Activated B cell treated with CpG ODN at 0.5 μM for 24 hours (primary cell): ENCODE measurements at regions not wholly inside any gene's neighbourhood (a gene's known extent, or its start where the extent isn't known, plus 50 kb on each side); places are given as distances from the start of the nearest gene placed in this dataset.

ENCODE experiments used
- ATAC-seq: fragments of 200-7000 bp; cut with Tn5 transposase; one replicate; pipeline ENCODE4 v1.10.0; 2021; ENCODE audit warnings: low read depth, mild to moderate bottlenecking, moderate library complexity
- CTCF ChIA-PET: fragments of 350-600 bp; sonication (Branson Sonifier 250); formaldehyde crosslinking; loops from one replicate; lab custom pipeline; 2021; ENCODE audit warnings: antibody characterized with exemption; lab: Charles Lee
- POLR2A ChIA-PET: fragments of 350-600 bp; sonication (Branson Sonifier 250); formaldehyde crosslinking; loops from one replicate; lab custom pipeline; 2021; ENCODE audit warnings: antibody characterized with exemption; lab: Charles Lee
- DNase-seq: peaks from one replicate; pipeline ENCODE4 v3.0.0; 2022
- H3K27ac Mint-ChIP-seq: one replicate; pipeline ENCODE4 v1.8.0; 2020; ENCODE audit warnings: mixed read lengths
- H3K27me3 Mint-ChIP-seq: one replicate; pipeline ENCODE4 v1.8.0; 2021; ENCODE audit warnings: mixed read lengths
- H3K36me3 Mint-ChIP-seq: one replicate; pipeline ENCODE4 v1.8.0; 2021; ENCODE audit warnings: low read depth, mixed read lengths
- H3K4me1 Mint-ChIP-seq: one replicate; pipeline ENCODE4 v1.8.0; 2021; ENCODE audit warnings: mixed read lengths
- H3K4me3 Mint-ChIP-seq: one replicate; pipeline ENCODE4 v1.8.0; 2020; ENCODE audit warnings: mild to moderate bottlenecking, mixed read lengths
- H3K9me3 Mint-ChIP-seq: one replicate; pipeline ENCODE4 v1.8.0; 2020; ENCODE audit warnings: mixed read lengths
- intact Hi-C: fragments of 100-400 bp; cut with micrococcal nuclease; formaldehyde crosslinking; loops from one replicate; pipeline ENCODE4 v1.15.1; 2024
- TF ChIP-seq, protein P1 (sequence below): fragments of 200-600 bp; IDR thresholded peaks from one replicate; pipeline ENCODE4 v1.8.0; 2022; ENCODE audit warnings: antibody characterized with exemption, mild to moderate bottlenecking

DNA sequence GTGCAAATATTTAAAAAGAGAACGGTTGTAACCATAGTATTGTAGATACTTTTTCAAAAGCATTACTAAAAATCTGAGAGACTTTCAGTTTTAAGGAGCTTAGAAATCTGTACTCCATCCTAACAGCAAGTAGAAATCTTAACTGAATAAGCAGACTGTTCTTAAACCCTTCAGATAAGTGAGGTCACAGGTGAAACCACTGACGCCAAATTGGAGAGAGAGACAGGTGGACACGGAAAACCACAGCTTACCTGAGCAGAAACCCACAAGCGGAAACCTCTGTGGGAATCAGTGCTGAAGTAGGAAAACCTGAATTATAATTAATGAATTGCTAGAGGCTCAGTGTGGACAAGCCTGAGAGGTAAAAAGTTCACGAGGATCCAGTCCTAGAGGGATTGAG lies 959.4 kb upstream of the CELF4 start:
- TF ChIP-seq, protein P1, sequence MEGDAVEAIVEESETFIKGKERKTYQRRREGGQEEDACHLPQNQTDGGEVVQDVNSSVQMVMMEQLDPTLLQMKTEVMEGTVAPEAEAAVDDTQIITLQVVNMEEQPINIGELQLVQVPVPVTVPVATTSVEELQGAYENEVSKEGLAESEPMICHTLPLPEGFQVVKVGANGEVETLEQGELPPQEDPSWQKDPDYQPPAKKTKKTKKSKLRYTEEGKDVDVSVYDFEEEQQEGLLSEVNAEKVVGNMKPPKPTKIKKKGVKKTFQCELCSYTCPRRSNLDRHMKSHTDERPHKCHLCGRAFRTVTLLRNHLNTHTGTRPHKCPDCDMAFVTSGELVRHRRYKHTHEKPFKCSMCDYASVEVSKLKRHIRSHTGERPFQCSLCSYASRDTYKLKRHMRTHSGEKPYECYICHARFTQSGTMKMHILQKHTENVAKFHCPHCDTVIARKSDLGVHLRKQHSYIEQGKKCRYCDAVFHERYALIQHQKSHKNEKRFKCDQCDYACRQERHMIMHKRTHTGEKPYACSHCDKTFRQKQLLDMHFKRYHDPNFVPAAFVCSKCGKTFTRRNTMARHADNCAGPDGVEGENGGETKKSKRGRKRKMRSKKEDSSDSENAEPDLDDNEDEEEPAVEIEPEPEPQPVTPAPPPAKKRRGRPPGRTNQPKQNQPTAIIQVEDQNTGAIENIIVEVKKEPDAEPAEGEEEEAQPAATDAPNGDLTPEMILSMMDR = no peak
- no peaks in the 10 kb centered on the region for H3K4me1 Mint-ChIP-seq
- ChIA-PET POLR2A (no interaction called here), CTCF (no interaction called here)
- H3K27me3 Mint-ChIP-seq = no peaks in the 10 kb centered on the region
- no peaks in the 10 kb centered on the region for H3K9me3 Mint-ChIP-seq
- no peaks in the 10 kb centered on the region for H3K36me3 Mint-ChIP-seq
- intact Hi-C loops = no loop called here
- H3K27ac Mint-ChIP-seq = no peak overlapping the region
- no peak overlapping the region for H3K4me3 Mint-ChIP-seq
- no peak for DNase-seq
- no peak for ATAC-seq

DNA sequence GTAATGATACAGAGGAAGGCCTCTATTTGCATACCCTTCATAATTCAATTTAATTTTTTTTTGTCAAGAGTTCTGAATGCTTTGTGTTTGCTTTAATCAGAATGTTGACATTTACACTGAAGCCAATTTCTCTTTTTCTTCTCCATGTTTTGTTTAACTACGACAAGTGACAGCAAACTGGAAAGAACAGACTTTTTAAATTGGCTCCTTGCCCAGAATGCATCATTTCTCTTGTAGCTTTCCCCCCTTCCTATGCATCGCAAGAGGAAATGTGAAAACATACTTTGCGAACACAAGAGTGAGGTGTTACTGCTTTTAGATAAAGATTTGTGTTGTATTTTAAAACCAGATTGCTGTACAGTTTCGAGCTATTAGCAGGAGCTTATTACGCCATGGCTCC lies 955.2 kb upstream of the CELF4 start:
- H3K4me1 Mint-ChIP-seq = no peaks in the 10 kb centered on the region
- no peaks in the 10 kb centered on the region for H3K27me3 Mint-ChIP-seq
- intact Hi-C loops = no loop called here
- ATAC-seq = no peak
- POLR2A ChIA-PET = no interaction called here
- H3K36me3 Mint-ChIP-seq = no peaks in the 10 kb centered on the region
- CTCF ChIA-PET = no interaction called here
- H3K27ac Mint-ChIP-seq = no peak overlapping the region
- TF ChIP-seq, protein P1 = no peak
- H3K4me3 Mint-ChIP-seq = no peak overlapping the region
- peaks cover 2% of the 10 kb centered on the region for H3K9me3 Mint-ChIP-seq
- no peak for DNase-seq

DNA sequence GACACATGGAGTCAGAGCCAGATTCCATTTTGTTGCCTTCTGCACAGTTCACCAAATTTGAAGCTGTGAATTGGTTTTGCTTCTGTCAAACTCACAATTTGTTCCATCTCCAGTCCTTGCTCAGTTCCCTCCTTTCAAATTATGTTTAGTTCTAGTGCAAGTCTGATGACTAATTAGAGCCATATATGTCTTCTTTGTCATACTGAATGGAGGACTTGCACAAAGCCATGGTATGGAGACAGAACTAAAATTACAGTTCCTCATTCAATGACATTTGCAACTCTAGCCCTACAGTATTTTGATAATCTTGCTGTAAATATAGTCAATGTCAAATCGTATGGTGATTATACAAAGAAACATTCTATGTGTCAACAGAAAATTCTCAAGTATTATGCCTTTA lies 936.9 kb upstream of the CELF4 start:
- intact Hi-C loops = no loop called here
- POLR2A ChIA-PET = no interaction called here
- ATAC-seq (no peak), DNase-seq (no peak)
- CTCF ChIA-PET = no interaction called here
- H3K9me3 Mint-ChIP-seq = peaks cover 10% of the 10 kb centered on the region
- H3K4me3 Mint-ChIP-seq = no peak overlapping the region
- no peaks in the 10 kb centered on the region for H3K27me3 Mint-ChIP-seq
- no peaks in the 10 kb centered on the region for H3K4me1 Mint-ChIP-seq
- H3K27ac Mint-ChIP-seq = no peak overlapping the region
- H3K36me3 Mint-ChIP-seq = no peaks in the 10 kb centered on the region
- TF ChIP-seq, protein P1 = no peak

DNA sequence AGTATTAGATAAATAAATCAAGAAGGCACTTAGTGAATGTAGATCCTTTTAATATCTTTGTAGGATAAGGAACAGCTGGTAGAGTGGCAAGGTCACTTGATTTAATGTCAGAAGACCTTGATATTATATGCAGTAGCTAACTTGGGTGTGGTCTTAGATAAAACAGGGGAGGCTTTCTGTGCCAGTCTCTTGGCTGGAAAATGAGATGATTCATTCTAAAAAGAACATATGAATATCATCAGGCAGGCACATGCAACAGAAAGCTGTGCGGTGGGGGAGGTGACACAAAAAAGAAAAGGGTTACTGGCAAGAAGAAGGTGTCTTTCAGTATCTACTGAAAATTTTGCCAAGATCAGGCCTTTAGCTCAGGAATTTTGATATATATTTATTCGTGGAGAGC lies 931.7 kb upstream of the CELF4 start:
- TF ChIP-seq, protein P1 = no peak
- H3K4me1 Mint-ChIP-seq = no peaks in the 10 kb centered on the region
- ChIA-PET CTCF (no interaction called here), POLR2A (no interaction called here)
- intact Hi-C loops = no loop called here
- no peaks in the 10 kb centered on the region for H3K36me3 Mint-ChIP-seq
- DNase-seq = no peak
- no peak overlapping the region for H3K4me3 Mint-ChIP-seq
- no peak overlapping the region for H3K27ac Mint-ChIP-seq
- no peaks in the 10 kb centered on the region for H3K27me3 Mint-ChIP-seq
- peaks cover 5% of the 10 kb centered on the region for H3K9me3 Mint-ChIP-seq
- no peak for ATAC-seq

DNA sequence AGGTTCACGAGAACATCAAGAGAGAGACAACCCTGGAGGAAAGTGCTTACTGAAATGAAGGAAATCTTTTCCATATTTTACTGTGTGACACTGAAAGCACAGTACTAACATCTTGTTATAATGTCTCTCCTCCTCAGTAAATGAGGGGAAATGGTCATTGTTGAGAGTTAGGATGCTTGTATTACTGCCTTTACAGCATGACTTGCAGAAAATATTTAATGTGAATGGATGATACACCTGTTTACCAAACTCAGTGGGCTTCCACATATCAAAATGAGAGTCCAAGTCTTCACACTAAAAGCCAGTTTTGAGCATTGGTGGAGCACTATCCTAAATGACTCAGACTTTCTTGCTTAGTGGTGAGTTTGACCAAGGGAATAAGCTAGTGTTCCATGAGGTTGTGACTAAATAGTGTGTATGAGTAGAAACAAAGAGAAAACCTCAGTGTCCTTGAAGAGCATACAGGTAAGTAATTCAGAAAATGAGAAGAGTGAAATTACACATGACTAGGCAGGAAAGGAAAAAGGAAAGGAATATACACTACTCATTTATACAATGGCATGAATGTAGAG lies 930.7 kb upstream of the CELF4 start:
- CTCF ChIA-PET = no interaction called here
- intact Hi-C loops = no loop called here
- Mint-ChIP-seq H3K4me1 (no peaks in the 10 kb centered on the region), H3K27me3 (no peaks in the 10 kb centered on the region), H3K27ac (no peak overlapping the region), H3K9me3 (peaks cover 2% of the 10 kb centered on the region), H3K4me3 (no peak overlapping the region), H3K36me3 (no peaks in the 10 kb centered on the region)
- no peak for DNase-seq
- TF ChIP-seq, protein P1 = no peak
- POLR2A ChIA-PET = no interaction called here
- no peak for ATAC-seq
